ENCODE measurements at regions not wholly inside any gene's neighbourhood (a gene's known extent, or its start where the extent isn't known, plus 50 kb on each side); places are given as distances from the start of the nearest gene placed in this dataset.

- no peak for TF ChIP-seq POLR2A (IDR thresholded peaks at IDR 0.05)
- no peak for TF ChIP-seq CTCF (IDR thresholded peaks at IDR 0.05)
Observed at GRCh38 chr3:73292220-73292619, 230.8 kb downstream of the EBLN2 start.
